ENCODE measurements at regions not wholly inside any gene's neighbourhood (a gene's known extent, or its start where the extent isn't known, plus 50 kb on each side); places are given as distances from the start of the nearest gene placed in this dataset.

DNA sequence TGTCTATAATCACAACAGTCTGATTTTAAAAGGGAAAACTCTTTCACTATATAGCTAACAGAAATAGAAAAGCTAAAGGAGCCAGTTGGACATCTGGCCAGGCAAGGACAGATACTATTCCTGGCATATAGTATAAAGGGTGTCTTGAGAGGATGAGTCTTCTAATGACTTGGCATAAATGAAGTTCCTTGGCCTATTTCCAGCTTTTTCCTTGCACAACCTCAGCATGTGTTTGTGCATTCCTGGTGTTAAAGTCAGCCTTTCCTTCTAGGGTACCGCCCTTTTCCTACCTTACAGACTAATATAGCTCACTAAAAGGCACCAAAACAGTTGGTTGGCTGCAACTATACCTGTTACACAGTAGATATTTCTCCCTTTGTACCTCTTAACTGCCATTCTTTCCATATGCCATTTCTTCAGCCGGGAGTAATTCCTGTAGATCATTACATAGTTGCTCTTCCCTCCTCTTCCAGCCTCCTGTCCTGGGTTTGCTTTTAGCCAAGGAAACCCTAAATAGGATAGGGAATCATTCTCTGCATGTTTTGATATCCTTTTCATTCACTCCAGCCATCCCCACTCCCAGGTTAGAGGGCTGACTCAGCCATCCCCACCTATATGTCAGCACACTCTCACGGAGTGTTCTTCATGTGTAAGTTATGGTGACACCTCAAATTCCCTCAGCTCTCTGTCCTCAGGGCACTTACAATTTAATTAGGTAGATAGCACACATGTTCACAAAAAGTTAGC lies 102.1 kb upstream of the MDFIC start:
- Histone ChIP-seq H3K27ac (replicated peaks in 1 of 4) (peak overlapping the region; percentile 61 to 81 (median 73)), H3K36me3 (no peaks in the 10 kb centered on the region), H3K9me3 (no peaks in the 10 kb centered on the region), H3K27me3 (no peaks in the 10 kb centered on the region), H3K4me1 (peaks cover 7 to 42% (median 31%) of the 10 kb centered on the region in 4 donors), H3K4me3 (no peak overlapping the region)
- no peak for DNase-seq (ENCODE audit: extremely low spot score)
- TF ChIP-seq POLR2AphosphoS5 (IDR thresholded peaks at IDR 0.05) = peak; percentile 30 to 84
- TF ChIP-seq, protein P1, sequence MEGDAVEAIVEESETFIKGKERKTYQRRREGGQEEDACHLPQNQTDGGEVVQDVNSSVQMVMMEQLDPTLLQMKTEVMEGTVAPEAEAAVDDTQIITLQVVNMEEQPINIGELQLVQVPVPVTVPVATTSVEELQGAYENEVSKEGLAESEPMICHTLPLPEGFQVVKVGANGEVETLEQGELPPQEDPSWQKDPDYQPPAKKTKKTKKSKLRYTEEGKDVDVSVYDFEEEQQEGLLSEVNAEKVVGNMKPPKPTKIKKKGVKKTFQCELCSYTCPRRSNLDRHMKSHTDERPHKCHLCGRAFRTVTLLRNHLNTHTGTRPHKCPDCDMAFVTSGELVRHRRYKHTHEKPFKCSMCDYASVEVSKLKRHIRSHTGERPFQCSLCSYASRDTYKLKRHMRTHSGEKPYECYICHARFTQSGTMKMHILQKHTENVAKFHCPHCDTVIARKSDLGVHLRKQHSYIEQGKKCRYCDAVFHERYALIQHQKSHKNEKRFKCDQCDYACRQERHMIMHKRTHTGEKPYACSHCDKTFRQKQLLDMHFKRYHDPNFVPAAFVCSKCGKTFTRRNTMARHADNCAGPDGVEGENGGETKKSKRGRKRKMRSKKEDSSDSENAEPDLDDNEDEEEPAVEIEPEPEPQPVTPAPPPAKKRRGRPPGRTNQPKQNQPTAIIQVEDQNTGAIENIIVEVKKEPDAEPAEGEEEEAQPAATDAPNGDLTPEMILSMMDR (IDR thresholded peaks at IDR 0.05) = no peak
- WGBS = 41% methylated on average over 3 of the region's 3 CpGs
- intact Hi-C loops (cut with DNase I) = no loop called here

DNA sequence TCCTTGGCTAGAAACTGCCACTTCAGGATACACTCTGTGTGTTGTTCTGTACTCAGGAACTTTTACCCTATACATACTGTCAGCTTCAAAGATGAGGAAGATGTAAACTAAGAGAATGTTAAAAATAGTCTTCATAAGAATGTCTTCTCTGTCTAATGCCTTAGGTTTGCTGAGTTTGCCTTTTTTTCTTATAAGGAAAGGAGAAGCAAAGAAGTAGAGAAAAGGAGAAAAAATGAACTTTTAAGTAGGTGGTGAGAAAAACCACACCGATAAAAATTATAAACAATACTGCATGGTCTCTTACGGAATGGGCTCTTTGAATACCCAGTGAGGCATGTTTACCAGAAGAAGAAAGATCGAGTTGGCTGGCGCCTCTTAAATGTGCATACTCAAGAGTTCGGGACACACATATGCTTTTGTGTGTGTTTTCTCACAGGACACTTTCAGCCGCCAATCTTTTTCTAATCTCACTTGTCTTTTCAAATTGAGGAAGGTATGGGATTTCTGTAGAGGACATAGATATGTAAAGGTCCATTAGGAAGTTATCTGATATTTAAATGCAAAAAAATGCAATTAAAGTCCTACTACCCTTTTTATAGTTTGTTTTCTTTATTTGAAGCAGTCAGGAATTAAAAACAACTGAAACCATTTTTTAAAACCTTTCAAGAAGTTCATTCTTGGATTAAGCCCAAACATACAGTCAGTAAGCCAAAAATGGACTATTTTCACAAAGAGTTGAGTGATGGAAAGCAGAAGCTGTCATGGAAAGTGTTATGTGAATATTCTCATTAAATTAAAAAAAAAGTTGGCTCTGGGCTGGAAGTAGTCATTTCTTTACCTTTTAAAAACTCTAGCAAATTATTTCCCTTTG lies 100.6 kb upstream of the MDFIC start:
- Histone ChIP-seq H3K27me3 (no peaks in the 10 kb centered on the region), H3K36me3 (no peaks in the 10 kb centered on the region), H3K4me1 (peaks cover 7 to 42% (median 31%) of the 10 kb centered on the region in 4 donors), H3K9me3 (no peaks in the 10 kb centered on the region), H3K4me3 (peak overlapping the region; percentile 5 to 27 (median 18)), H3K27ac (replicated peaks in 1 of 4) (peak overlapping the region; percentile 61 to 81 (median 73))
- DNase-seq (ENCODE audit: extremely low spot score) = no peak
- TF ChIP-seq POLR2AphosphoS5 (IDR thresholded peaks at IDR 0.05) = peak in 1 of 2 donors; percentile 67
- TF ChIP-seq POLR2A (IDR thresholded peaks at IDR 0.05; ENCODE audit: low read depth) = no peak
- intact Hi-C loops (cut with DNase I) = no loop called here
- WGBS = 20% methylated on average over 6 of the region's 6 CpGs

DNA sequence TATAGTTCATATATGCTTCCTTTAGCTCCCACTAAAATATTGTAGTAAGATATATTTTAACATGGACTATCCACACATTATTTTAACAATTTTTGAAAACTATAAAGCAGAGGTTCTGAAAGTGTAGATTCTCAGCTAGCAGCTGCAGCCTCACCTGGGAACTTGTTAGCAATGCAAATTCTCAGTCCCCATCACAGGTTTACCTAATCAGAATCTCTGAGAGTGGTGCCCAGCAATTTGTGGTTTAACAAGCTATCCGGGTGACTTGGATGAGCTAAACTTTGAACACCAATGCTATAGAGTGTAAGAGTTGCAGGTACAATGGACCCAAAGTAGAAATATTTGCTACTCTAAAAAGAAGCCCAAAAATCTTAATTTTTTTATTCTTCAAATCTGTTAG lies 99.8 kb upstream of the MDFIC start:
- TF ChIP-seq EP300 (IDR thresholded peaks at IDR 0.05) (no peak), POLR2A (IDR thresholded peaks at IDR 0.05; ENCODE audit: low read depth) (no peak), POLR2AphosphoS5 (IDR thresholded peaks at IDR 0.05) (no peak)
- TF ChIP-seq, protein P1 (IDR thresholded peaks at IDR 0.05) = no peak
- Histone ChIP-seq H3K36me3 (no peaks in the 10 kb centered on the region), H3K4me1 (peaks cover 7 to 42% (median 31%) of the 10 kb centered on the region in 4 donors), H3K9me3 (no peaks in the 10 kb centered on the region), H3K27me3 (no peaks in the 10 kb centered on the region), H3K27ac (replicated peaks in 1 of 4) (peak overlapping the region in 1 of 4 donors; percentile 78), H3K4me3 (no peak overlapping the region)
- 75% methylated on average over 1 of the region's 1 CpG for WGBS
- DNase-seq (ENCODE audit: extremely low spot score) = no peak
- intact Hi-C loops (cut with DNase I) = no loop called here

DNA sequence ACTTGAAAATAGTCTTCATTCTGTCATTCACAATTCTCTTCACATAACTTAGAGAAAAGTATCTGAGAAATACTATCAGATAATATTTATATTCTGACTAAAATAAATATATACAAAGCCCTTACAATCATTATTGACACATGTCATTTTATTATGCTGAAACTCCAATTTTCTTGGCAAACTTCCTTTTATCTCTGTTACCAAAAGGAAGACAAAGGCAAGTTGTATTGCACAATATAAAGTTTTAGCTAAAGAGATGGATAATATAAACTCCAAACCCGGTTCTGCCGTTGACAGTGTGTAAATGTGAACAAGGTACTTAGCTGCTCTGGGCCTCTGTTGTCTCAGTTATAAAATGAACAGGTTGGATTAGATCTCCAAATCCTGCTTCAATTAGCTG lies 99.0 kb upstream of the MDFIC start:
- intact Hi-C loops (cut with DNase I) = no loop called here
- Histone ChIP-seq H3K4me3 (no peak overlapping the region), H3K9me3 (peaks cover 0 to 5% (median 0%) of the 10 kb centered on the region in 4 donors), H3K27me3 (no peaks in the 10 kb centered on the region), H3K36me3 (no peaks in the 10 kb centered on the region), H3K27ac (replicated peaks in 1 of 4) (no peak overlapping the region), H3K4me1 (peaks cover 7 to 42% (median 31%) of the 10 kb centered on the region in 4 donors)
- no peak for DNase-seq (ENCODE audit: extremely low spot score)
- WGBS = 43% methylated on average over 2 of the region's 2 CpGs
- TF ChIP-seq, protein P1 (IDR thresholded peaks at IDR 0.05) = no peak
- TF ChIP-seq POLR2AphosphoS5 (IDR thresholded peaks at IDR 0.05) (no peak), POLR2A (IDR thresholded peaks at IDR 0.05; ENCODE audit: low read depth) (no peak), EP300 (IDR thresholded peaks at IDR 0.05) (no peak)

DNA sequence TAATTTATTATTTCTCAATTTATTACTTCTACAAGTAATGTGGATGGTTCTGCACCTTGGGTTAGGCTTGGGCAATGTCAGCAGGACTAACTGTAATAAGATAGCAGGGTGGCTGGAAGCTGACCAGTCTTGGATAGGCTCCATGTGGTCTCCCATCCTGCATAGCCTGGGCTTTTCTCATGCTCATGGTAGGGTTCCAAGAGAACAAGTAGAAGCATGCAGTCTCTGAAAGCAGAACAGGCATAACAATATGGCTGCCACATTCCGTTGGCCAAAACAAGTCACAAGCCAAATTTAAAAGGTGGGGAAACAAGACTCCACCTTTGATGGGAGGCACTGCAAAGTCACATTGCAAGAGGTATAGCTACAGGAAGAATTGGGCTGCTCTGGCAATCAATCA lies 98.6 kb upstream of the MDFIC start:
- H3K36me3 ChIP-seq = no peaks in the 10 kb centered on the region
- no peaks in the 10 kb centered on the region for H3K27me3 ChIP-seq
- peak overlapping the region in 1 of 4 donors; percentile 0 for H3K27ac ChIP-seq (replicated peaks in 1 of 4)
- intact Hi-C loops (cut with DNase I) = no loop called here
- TF ChIP-seq POLR2AphosphoS5 (IDR thresholded peaks at IDR 0.05) (no peak), POLR2A (IDR thresholded peaks at IDR 0.05; ENCODE audit: low read depth) (no peak), EP300 (IDR thresholded peaks at IDR 0.05) (no peak)
- TF ChIP-seq, protein P1 (IDR thresholded peaks at IDR 0.05) = no peak
- no peak for DNase-seq (ENCODE audit: extremely low spot score)
- WGBS = 88% methylated on average over 1 of the region's 1 CpG
- no peak overlapping the region for H3K4me3 ChIP-seq
- peaks cover 7 to 41% (median 31%) of the 10 kb centered on the region in 4 donors for H3K4me1 ChIP-seq
- peaks cover 0 to 5% (median 0%) of the 10 kb centered on the region in 4 donors for H3K9me3 ChIP-seq
